B cell (primary cell): ENCODE measurements at regions not wholly inside any gene's neighbourhood (a gene's known extent, or its start where the extent isn't known, plus 50 kb on each side); places are given as distances from the start of the nearest gene placed in this dataset.
"Not testable (repeated sequence)": the region's sequence is repeated elsewhere in the genome, so short reads cannot be mapped to it uniquely, and the experiment has no call there.

Experiments used
- EZH2 ChIP-seq: IDR thresholded peaks from 2 replicates; pipeline ENCODE4 v1.6.1; 2012; ENCODE audit warnings: borderline replicate concordance, low read depth, mild to moderate bottlenecking, moderate library complexity, low read length; ENCODE audit not compliant: insufficient read depth, poor library complexity, severe bottlenecking
- TF ChIP-seq, protein P1 (sequence below): fragments of 200-600 bp; IDR thresholded peaks from one replicate; pipeline ENCODE4 v1.8.0; 2022; ENCODE audit warnings: antibody characterized with exemption, mild to moderate bottlenecking

DNA sequence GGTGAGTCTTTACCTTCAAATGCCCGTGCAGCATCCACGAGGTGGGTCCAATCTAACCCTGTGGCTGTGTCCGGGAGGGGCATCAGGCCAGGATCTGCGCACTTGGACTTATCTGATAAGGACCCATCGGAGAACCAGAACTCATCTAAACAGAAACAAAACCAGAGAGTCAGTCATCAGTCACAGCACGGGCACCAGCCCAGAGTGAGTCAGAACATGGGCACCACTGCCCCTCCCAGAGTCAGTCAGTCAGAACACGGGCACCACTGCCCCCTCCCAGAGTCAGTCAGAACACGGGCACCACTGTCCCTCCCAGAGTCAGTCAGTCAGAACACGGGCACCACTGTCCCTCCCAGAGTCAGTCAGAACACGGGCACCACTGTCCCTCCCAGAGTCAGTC lies 214.5 kb downstream of the SIPA1L2 start:
- TF ChIP-seq, protein P1, sequence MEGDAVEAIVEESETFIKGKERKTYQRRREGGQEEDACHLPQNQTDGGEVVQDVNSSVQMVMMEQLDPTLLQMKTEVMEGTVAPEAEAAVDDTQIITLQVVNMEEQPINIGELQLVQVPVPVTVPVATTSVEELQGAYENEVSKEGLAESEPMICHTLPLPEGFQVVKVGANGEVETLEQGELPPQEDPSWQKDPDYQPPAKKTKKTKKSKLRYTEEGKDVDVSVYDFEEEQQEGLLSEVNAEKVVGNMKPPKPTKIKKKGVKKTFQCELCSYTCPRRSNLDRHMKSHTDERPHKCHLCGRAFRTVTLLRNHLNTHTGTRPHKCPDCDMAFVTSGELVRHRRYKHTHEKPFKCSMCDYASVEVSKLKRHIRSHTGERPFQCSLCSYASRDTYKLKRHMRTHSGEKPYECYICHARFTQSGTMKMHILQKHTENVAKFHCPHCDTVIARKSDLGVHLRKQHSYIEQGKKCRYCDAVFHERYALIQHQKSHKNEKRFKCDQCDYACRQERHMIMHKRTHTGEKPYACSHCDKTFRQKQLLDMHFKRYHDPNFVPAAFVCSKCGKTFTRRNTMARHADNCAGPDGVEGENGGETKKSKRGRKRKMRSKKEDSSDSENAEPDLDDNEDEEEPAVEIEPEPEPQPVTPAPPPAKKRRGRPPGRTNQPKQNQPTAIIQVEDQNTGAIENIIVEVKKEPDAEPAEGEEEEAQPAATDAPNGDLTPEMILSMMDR, result not testable (repeated sequence)
- not testable (repeated sequence) for TF ChIP-seq EZH2
